ENCODE measurements at regions not wholly inside any gene's neighbourhood (a gene's known extent, or its start where the extent isn't known, plus 50 kb on each side); places are given as distances from the start of the nearest gene placed in this dataset.

GRCh38 chr2:81576713-81577112, 1272.2 kb upstream of the LRRTM1 start:
- DNase-seq, result no peak

GRCh38 chr2:81551040-81551634, 1246.6 kb upstream of the LRRTM1 start:
- DNase-seq, result no peak

DNA sequence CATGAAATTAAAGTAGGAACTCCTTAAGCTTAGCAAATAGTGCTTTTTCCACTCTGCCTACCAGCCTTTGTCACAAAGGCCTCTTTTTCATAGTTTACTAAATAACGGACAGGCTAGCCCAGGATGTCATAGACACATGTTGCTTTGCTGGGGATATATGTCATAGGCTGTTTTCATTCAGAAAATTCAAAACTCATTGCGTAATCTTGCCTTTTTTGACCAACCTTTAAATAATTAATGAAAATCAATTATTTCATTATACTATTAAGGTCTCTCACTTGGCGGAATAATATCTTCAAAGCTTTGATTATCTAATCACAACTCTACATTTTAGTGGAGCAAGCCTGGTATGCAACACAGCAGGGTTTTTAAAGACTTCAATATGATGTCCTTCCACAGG, 1245.7 kb upstream of the LRRTM1 start:
- DNase-seq, result no peak

- DNase-seq, result no peak
These were observed 1245.1 kb upstream of the LRRTM1 start for GRCh38 chr2:81549646-81550045.

DNA sequence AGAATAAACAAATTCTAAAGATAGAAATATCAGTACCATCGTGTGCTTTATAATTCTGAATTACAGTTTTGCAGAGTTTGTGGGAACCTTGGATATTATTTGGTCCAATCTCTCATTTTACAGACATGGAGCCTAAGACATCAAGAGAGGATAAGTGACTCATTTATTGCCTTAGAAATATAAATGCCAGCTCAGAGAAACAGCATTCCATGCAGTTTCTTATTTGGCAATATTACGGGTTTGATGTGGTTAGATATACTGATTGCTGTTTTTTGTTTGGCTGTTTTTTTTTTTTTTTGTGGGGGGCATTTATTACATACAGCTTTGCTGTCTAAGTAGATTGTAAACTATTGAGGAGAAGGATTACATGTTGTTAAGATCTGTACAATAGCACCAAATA, 1241.1 kb upstream of the LRRTM1 start:
- DNase-seq, result no peak

DNA sequence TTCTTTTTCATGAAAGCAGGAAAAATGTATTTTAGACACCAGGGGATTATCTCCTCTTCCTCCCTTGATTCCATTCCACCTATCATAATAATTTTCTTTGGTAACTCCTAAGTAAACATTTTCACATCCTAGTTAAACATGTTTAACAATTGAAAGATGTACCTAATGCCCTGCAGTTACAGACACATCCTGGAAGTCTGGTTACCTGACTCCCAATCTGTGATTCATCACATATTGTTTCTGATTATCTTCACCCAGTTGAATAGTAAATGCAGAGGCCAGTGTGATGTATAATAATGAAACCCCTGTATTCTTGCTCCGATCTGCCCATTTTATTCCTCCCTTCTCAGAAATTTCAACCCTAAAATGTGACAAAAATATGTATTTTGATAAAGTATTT, 1237.6 kb upstream of the LRRTM1 start:
- DNase-seq, result no peak

DNA sequence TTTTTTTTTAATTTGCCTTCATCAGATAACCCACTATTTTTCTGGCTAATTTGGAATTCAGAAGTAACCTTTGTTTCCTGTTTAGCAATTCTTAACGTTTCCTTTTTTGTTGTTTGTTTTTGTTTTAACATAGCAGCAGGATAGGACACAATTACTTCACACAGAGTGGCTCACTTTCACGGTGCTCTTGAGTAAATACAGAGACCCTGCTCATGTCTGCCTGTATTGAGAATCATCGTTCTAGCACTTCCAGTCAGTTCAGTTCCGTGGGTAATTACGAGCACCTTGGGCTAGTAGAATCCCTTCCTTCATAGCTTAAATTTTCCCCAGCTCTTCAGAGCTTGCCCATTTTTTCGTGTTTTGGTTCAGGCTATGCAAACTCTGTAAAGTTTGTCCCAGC, 1225.4 kb upstream of the LRRTM1 start:
- DNase-seq, result no peak

DNA sequence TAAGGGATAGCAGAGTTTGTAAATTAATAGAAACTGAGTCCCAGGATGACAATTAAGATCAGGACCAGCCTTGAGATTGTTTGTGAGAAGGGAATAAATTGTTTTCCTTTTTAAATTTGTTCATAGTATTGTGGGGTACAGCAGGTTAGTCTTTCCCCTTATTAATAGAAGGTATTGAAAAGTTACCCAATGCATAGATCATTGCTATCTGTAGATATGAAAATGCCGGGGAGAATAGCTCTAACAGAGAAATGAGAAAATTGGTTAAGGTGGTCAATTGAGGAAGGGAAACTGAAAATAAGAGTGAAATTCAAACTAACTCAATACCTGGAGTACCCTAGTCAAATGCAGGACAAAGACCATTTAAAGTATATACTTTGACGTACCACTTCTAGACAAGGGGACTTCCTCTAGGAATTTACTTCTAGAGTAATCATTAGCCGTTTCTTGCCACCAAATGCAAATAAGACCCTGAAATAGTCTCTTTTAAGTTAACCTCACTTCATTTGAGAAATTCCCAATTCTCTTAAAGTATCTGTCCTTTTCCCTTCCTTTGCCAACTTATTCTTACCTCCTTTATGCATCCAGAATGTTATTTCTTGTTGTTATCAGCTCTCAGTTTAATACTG, 1224.4 kb upstream of the LRRTM1 start:
- no peak for DNase-seq

DNA sequence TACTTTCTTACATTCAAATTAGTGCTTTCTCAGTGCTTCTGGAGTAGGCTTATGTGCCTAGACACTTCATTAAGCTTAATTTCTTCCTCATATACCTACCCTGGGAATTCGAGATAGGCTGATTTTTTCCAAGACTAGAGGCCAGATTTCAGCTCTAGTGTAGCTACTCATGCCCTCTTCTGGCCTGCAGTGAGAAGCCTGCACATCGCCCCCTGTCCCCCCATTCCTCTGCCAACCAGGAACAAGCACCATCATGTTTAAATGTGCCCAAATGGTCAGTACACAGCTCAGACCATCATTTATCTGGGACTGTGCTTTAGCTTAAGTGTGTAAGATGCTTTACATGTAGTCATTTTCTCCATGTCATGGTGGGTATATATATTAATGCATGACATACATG, 1218.8 kb upstream of the LRRTM1 start:
- no peak for DNase-seq

DNA sequence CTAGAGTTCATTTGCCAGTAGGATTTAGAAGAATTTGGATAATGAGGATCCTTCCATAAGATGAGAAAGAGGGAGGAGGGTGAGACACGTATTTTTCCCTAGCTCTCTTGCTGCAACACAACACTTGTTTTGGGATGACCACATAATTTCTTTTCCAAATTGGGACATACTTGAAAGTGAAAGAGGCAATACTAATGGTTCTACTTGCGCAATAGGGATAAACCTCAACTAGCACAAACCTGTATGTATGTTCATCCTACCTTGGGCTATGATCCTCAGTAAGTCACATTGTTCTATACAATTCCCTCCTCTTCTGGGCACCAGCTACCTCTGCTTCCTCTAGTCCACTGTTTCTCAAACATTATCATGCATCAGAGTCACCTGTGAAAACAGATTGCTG, 1208.8 kb upstream of the LRRTM1 start:
- DNase-seq, result no peak

DNA sequence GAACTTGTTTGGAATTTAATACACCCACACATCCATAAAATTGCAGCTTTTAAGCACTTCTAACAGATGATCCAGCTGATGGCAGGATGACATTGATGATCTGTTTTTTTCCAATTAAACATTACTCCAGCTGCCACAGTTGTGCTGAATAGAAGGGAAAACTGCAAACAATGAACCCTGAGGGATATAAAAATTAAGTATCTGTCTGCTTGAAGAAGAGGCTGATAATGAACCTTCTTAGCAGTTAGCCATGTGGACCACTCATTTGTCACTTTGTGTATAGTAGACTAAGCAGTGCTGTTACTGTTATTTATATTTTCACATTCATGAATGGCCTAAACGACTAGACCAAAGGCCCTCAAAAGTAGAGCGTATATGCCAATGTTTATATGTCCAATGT, 1201.0 kb upstream of the LRRTM1 start:
- DNase-seq, result no peak

DNA sequence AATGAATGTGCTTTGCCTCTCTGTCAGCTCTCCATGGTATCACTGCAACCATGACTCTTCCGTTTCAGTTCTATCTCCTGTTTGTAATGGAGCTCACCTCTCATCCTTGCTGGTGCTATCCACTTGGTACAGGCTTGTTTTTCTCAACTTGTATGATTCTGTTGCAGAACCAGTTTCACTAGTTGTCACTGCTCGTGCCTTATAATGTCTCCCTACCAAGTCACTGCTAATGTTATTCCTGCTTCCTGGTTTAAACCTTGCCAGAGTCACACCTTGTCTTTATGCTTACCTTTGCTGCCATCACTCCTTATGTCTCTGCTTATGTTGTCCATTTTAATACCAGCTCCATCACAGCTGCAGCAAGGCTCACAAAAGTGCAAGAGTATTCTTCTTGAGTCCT, 1191.0 kb upstream of the LRRTM1 start:
- no peak for DNase-seq

DNA sequence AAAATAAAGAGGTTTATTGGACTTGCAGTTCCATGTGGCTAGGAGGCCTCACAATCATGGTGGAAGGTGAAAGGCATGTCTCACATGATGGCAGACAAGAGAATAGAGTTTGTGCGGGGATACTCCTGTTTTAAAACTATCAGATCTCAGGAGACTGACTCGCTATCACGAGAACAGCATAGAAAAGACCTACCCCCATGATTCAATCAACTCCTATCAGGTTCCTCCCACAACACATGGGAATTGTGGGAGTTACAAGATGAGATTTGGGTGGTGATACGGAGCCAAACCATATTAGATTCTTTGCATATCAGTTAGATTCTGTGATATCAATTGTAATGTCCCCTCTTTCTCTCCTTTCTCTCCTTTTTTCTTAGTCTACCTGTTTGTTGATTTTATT, 1178.7 kb upstream of the LRRTM1 start:
- DNase-seq, result no peak

GRCh38 chr2:81481994-81482368, 1177.4 kb upstream of the LRRTM1 start:
- no peak for DNase-seq

DNA sequence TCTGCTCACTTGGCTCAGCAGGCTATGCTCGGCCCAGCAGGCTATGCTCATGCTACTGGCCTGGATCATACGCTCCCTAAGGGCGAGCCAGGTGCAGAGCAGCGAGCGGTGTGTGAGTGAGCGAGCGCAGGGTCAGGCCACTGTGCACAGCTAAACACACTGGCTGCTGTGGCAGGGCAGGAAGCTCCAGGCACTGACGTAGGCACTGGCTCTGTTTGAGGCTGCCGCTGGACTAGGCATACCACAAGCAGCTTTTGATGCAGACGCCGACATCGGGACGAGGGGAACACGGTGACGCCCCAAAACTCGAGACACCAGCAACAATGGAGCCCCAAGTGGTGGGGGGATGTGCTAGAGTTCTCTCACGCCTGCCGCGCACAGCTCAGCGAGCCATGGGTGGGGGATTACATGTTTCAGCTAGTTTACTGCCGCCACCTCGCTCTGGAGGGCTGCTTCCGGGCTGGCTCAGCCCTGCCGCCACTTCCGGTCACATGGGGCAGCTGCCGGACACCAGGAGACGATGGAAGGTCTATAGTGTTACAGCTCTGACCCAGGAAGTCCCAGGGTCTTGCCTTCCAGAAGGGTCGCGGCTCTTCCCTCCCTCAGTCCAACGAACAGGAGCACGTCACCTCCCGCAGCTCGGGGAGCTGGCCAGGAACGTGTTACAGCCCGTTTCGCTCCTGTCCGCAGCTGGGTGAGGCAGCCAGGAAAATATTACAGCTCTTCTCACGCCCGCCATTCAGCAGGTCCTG, 1176.9 kb upstream of the LRRTM1 start:
- DNase-seq, result no peak

DNA sequence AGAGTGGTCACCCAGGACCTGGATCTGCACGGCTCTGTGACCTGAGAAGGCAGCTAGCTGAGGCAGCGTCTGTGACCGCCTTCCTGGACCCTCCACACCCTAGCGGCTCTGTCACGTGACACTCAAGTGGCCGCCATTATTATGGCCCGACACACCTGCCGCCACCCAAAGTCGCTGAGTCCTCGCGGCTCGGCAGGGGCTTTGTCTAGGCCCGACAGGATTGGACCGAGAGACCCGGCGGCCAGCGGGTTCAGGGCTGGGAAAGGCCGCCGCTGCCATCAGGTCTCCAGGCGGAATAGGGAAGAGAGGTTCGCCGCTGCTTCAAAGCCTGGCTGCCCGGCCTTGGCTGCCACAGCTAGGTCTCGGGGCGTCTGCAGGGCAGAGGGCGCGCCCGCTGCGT, 1162.5 kb upstream of the LRRTM1 start:
- no peak for DNase-seq

DNA sequence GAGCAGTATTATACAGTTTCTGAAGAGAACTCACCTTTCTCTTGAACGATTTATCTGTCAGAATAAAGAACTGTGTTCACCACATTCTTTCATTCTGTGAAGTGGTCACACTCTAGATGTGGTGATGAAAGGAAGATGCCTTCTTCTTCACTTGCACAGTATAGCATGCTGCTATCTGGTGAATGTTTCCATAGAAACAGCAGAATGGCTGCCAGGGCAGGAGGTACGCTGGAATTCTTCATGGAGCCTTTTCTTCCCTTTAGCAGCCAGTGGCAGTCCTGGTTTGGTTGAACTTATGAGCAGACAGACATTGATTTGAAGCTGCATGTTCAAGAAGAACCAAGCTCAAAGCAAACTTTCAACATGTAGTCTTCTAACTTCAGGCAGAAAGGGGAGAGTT, 1157.9 kb upstream of the LRRTM1 start:
- DNase-seq, result no peak

DNA sequence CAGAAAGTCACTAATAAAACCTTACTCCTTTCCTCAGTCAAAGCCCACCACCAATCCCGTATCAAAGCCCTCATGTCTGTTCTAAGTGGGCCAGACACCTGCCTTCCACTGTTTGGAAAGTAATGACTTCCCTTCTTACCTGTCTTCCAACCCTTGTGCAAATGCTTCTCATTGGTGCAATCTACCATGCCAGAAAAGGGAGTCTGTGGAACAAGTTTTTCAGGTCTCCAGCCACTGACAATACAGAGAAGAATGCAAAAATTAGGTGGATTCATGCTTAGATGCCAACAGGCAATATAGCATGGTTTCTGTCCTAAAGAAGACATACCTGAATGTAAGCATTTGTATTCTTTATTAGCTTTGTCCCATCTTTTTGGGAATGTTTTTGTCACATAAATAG, 1140.6 kb upstream of the LRRTM1 start:
- DNase-seq, result no peak

GRCh38 chr2:81437456-81438000, 1133.0 kb upstream of the LRRTM1 start:
- DNase-seq, result no peak

DNA sequence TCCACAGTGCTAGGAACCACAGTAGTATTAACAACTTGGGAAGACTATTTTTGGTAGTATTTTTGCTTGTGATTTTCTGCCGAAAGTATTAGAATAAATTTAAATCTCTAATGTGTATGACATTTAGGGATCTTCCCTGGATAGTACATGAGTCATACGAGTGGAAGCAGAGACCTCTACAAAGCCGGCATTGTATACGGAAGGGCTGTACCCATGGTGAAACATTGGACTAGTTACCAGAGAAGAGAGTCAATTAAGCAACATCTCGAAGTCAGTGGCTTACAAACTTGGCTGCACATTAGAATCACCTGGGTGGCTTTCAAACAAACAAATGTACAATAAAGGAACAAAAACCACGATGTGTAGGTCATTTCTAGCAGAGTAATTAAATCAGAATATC, 1131.7 kb upstream of the LRRTM1 start:
- no peak for DNase-seq

DNA sequence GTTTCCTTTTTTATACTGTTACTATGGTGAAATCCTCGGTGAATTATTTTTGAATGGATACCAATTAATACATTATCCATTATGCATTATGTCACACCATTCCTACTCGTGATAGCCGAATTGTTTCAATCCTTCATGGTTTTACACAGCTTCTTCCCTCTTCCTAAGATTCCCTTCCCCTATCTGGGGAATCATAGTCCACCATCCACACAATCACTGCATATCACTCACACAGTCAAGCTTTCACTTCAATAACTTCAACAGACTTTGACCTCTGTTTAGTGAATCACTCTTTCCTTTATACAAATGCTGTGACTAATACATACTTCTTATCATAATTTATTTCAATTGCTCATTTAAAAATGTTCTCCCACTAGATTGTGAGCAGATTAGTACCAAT, 1108.1 kb upstream of the LRRTM1 start:
- no peak for DNase-seq

- no peak for DNase-seq
These were observed 1099.0 kb upstream of the LRRTM1 start for GRCh38 chr2:81403508-81403907.

GRCh38 chr2:81396417-81397019, 1092.0 kb upstream of the LRRTM1 start:
- no peak for DNase-seq

- DNase-seq, result no peak
These were observed 1091.2 kb upstream of the LRRTM1 start for GRCh38 chr2:81395746-81396145.

All from 8988T (cell line).